GM23338 (cell line): ENCODE measurements at regions not wholly inside any gene's neighbourhood (a gene's known extent, or its start where the extent isn't known, plus 50 kb on each side); places are given as distances from the start of the nearest gene placed in this dataset.

Source experiments
- ATAC-seq: fragments of 200-7000 bp; cut with Tn5 transposase; 3 replicates; pipeline ENCODE4 v1.9.1; 2020
- DNase-seq: peaks from one replicate; pipeline ENCODE4 v3.0.0-alpha.2; 2015; ENCODE audit warnings: low spot score
- H2AFZ ChIP-seq: fragments of 200-600 bp; sonication (generic); 2 replicates; pipeline ENCODE4 v1.8.0; 2016; ENCODE audit warnings: antibody characterized with exemption, mild to moderate bottlenecking, moderate library complexity
- H3F3A ChIP-seq: fragments of 200-600 bp; sonication (generic); replicated peaks from 2 replicates; pipeline ENCODE4 v1.8.0; 2017; ENCODE audit warnings: antibody characterized with exemption, mixed run types, low read depth
- H3K27ac ChIP-seq: fragments of 200-600 bp; sonication (generic); 2 replicates; pipeline ENCODE4 v1.6.1; 2016; ENCODE audit warnings: low read depth
- H3K27me3 ChIP-seq: fragments of 200-600 bp; sonication (generic); 2 replicates; pipeline ENCODE4 v1.8.0; 2016; ENCODE audit warnings: mild to moderate bottlenecking, mixed run types, moderate library complexity; ENCODE audit not compliant: insufficient read depth
- H3K36me3 ChIP-seq: fragments of 200-600 bp; sonication (generic); 2 replicates; pipeline ENCODE4 v1.8.0; 2016; ENCODE audit warnings: mild to moderate bottlenecking; ENCODE audit not compliant: insufficient read depth
- H3K4me1 ChIP-seq: fragments of 200-600 bp; sonication (generic); 2 replicates; pipeline ENCODE4 v1.8.0; 2016; ENCODE audit warnings: mild to moderate bottlenecking, moderate library complexity; ENCODE audit not compliant: insufficient read depth
- H3K4me2 ChIP-seq: fragments of 200-600 bp; sonication (generic); 2 replicates; pipeline ENCODE4 v1.7.1; 2017; ENCODE audit warnings: mixed run types
- H3K4me3 ChIP-seq: fragments of 200-600 bp; sonication (generic); 2 replicates; pipeline ENCODE4 v1.6.1; 2016; ENCODE audit warnings: mixed run types
- H3K79me2 ChIP-seq: fragments of 200-600 bp; sonication (generic); replicated peaks from 2 replicates; pipeline ENCODE4 v1.8.0; 2017; ENCODE audit warnings: mild to moderate bottlenecking; ENCODE audit not compliant: insufficient read depth
- H3K9me2 ChIP-seq: fragments of 200-600 bp; sonication (generic); 2 replicates; pipeline ENCODE4 v1.8.0; 2017; ENCODE audit not compliant: insufficient read depth
- H4K20me1 ChIP-seq: fragments of 200-600 bp; sonication (generic); replicated peaks from 2 replicates; pipeline ENCODE4 v1.8.0; 2017; ENCODE audit warnings: mild to moderate bottlenecking; ENCODE audit not compliant: insufficient read depth
- H3K27ac Mint-ChIP-seq: 2 replicates; pipeline ENCODE4 v1.8.0; 2020; ENCODE audit warnings: inconsistent platforms, mild to moderate bottlenecking, moderate library complexity, mixed read lengths
- H3K27me3 Mint-ChIP-seq: 3 replicates; pipeline ENCODE4 v1.8.0; 2022; ENCODE audit warnings: low read depth, mild to moderate bottlenecking, moderate library complexity, mixed read lengths, inconsistent platforms; ENCODE audit not compliant: insufficient read depth, poor library complexity
- H3K36me3 Mint-ChIP-seq: 3 replicates; pipeline ENCODE4 v1.8.0; 2021; ENCODE audit warnings: low read depth, mild to moderate bottlenecking, inconsistent platforms, moderate library complexity, mixed read lengths
- H3K4me1 Mint-ChIP-seq: 3 replicates; pipeline ENCODE4 v1.8.0; 2020; ENCODE audit warnings: mild to moderate bottlenecking, inconsistent platforms, mixed read lengths
- H3K4me3 Mint-ChIP-seq: 3 replicates; pipeline ENCODE4 v1.8.0; 2021; ENCODE audit warnings: moderate library complexity, mild to moderate bottlenecking, inconsistent platforms, mixed read lengths
- H3K9me3 Mint-ChIP-seq: 3 replicates; pipeline ENCODE4 v1.8.0; 2020; ENCODE audit warnings: moderate library complexity, mild to moderate bottlenecking, inconsistent platforms, mixed read lengths
- CTCF ChIP-seq, 2 experiments: fragments of 200-600 bp in 1 of 2; sonication (generic) in 1 of 2; conservative IDR thresholded peaks; 2 replicates each; pipeline versions ENCODE4 v1.5.1 to v1.6.1; 2016 to 2017; ENCODE audit warnings: antibody characterized with exemption in 2 of 2, low read depth in 2 of 2, mild to moderate bottlenecking in 2 of 2, moderate library complexity in 1 of 2
- EZH2 ChIP-seq: fragments of 200-600 bp; sonication (generic); IDR thresholded peaks from one replicate; pipeline ENCODE4 v1.8.0; 2017; ENCODE audit warnings: antibody characterized with exemption, mild to moderate bottlenecking, low read depth; ENCODE audit not compliant: unreplicated experiment
- EZH2phosphoT487 ChIP-seq: fragments of 200-600 bp; sonication (generic); IDR thresholded peaks from one replicate; pipeline ENCODE4 v1.8.1; 2018; ENCODE audit warnings: antibody characterized with exemption; ENCODE audit not compliant: unreplicated experiment
- JUNB ChIP-seq: IDR thresholded peaks from one replicate; pipeline ENCODE4 v1.6.1; 2016; ENCODE audit warnings: antibody characterized with exemption; ENCODE audit not compliant: unreplicated experiment
- NANOG ChIP-seq: IDR thresholded peaks from 2 replicates; pipeline ENCODE4 v1.6.1; 2016; ENCODE audit warnings: antibody characterized with exemption, borderline replicate concordance
- POLR2AphosphoS5 ChIP-seq: IDR thresholded peaks from 2 replicates; pipeline ENCODE4 v1.6.1; 2016; ENCODE audit warnings: antibody characterized with exemption, low read depth
- REST ChIP-seq: IDR thresholded peaks from one replicate; pipeline ENCODE4 v1.6.1; 2018; ENCODE audit warnings: antibody characterized with exemption; ENCODE audit not compliant: unreplicated experiment
- STAT1 ChIP-seq: IDR thresholded peaks from one replicate; pipeline ENCODE4 v1.6.1; 2016; ENCODE audit warnings: antibody characterized with exemption; ENCODE audit not compliant: unreplicated experiment
- ZNF114 ChIP-seq: fragments of 250-450 bp; sonication (Bioruptor Pico); IDR thresholded peaks from 2 replicates; pipeline ENCODE4 v1.5.0; 2020; ENCODE audit warnings: mild to moderate bottlenecking, moderate library complexity
- ZNF331 ChIP-seq: fragments of 250-450 bp; sonication (Bioruptor Pico); IDR thresholded peaks from 2 replicates; pipeline ENCODE4 v1.5.0; 2020; ENCODE audit warnings: low read depth, mild to moderate bottlenecking, moderate library complexity

- no peaks in the 10 kb centered on the region for H3K36me3 ChIP-seq
- ATAC-seq (no peak), DNase-seq (no peak)
- no peak overlapping the region for H3K4me3 Mint-ChIP-seq
- TF ChIP-seq STAT1: no peak
- no peak for TF ChIP-seq REST
- no peak overlapping the region for H3K27ac ChIP-seq
- H4K20me1 ChIP-seq: no peaks in the 10 kb centered on the region
- H3K27me3 ChIP-seq: no peaks in the 10 kb centered on the region
- H3K4me1 Mint-ChIP-seq: no peaks in the 10 kb centered on the region
- no peak overlapping the region for H3K4me3 ChIP-seq
- no peak overlapping the region for H3K4me2 ChIP-seq
- no peaks in the 10 kb centered on the region for H3K79me2 ChIP-seq
- H2AFZ ChIP-seq: no peak overlapping the region
- peaks cover 2% of the 10 kb centered on the region for H3K27me3 Mint-ChIP-seq
- no peaks in the 10 kb centered on the region for H3K4me1 ChIP-seq
- no peaks in the 10 kb centered on the region for H3F3A ChIP-seq
- H3K9me2 ChIP-seq: no peaks in the 10 kb centered on the region
- peaks cover 27% of the 10 kb centered on the region for H3K36me3 Mint-ChIP-seq
- peaks cover 29% of the 10 kb centered on the region for H3K9me3 Mint-ChIP-seq
- H3K27ac Mint-ChIP-seq: no peak overlapping the region
Observed at GRCh38 chr4:187903700-187904099, 91.9 kb upstream of the ZFP42 start.

GRCh38 chr4:187908079-187908561, 87.5 kb upstream of the ZFP42 start:
- no peaks in the 10 kb centered on the region for H3K4me1 ChIP-seq
- no peak for TF ChIP-seq ZNF114
- TF ChIP-seq STAT1: no peak
- ATAC-seq: no peak
- Mint-ChIP-seq H3K4me1 (no peaks in the 10 kb centered on the region; the same call in 2 of the 3 replicates), H3K36me3 (peaks cover 1% of the 10 kb centered on the region; the same call in 1 of the 3 replicates), H3K9me3 (no peaks in the 10 kb centered on the region), H3K27ac (no peak overlapping the region), H3K4me3 (no peak overlapping the region), H3K27me3 (no peaks in the 10 kb centered on the region)
- H3K4me2 ChIP-seq: no peak overlapping the region
- H3K27me3 ChIP-seq: no peaks in the 10 kb centered on the region
- no peak overlapping the region for H3K27ac ChIP-seq
- DNase-seq: no peak
- H3K36me3 ChIP-seq: no peaks in the 10 kb centered on the region
- no peaks in the 10 kb centered on the region for H3K9me2 ChIP-seq
- H2AFZ ChIP-seq: peak overlapping the region; percentile 69; the same call in 1 of the 2 replicates
- no peaks in the 10 kb centered on the region for H3K79me2 ChIP-seq
- no peak overlapping the region for H3K4me3 ChIP-seq
- H4K20me1 ChIP-seq: no peaks in the 10 kb centered on the region
- H3F3A ChIP-seq: no peaks in the 10 kb centered on the region

- H3K4me3 Mint-ChIP-seq: no peak overlapping the region
- ATAC-seq (no peak), DNase-seq (no peak)
- Histone ChIP-seq H3K9me2 (no peaks in the 10 kb centered on the region; the same call in 1 of the 2 replicates), H3K4me1 (no peaks in the 10 kb centered on the region), H3K4me3 (no peak overlapping the region), H3K79me2 (no peaks in the 10 kb centered on the region), H4K20me1 (no peaks in the 10 kb centered on the region), H3K27ac (no peak overlapping the region), H3K27me3 (no peaks in the 10 kb centered on the region), H3K36me3 (no peaks in the 10 kb centered on the region), H3F3A (no peaks in the 10 kb centered on the region), H3K4me2 (no peak overlapping the region), H2AFZ (no peak overlapping the region)
- H3K36me3 Mint-ChIP-seq: no peaks in the 10 kb centered on the region
- no peaks in the 10 kb centered on the region for H3K27me3 Mint-ChIP-seq
- H3K27ac Mint-ChIP-seq: no peak overlapping the region
- H3K9me3 Mint-ChIP-seq: no peaks in the 10 kb centered on the region
- H3K4me1 Mint-ChIP-seq: no peaks in the 10 kb centered on the region; the same call in 2 of the 3 replicates
- TF ChIP-seq EZH2 (no peak), POLR2AphosphoS5 (no peak), NANOG (no peak), EZH2phosphoT487 (no peak), ZNF331 (CRISPR knock-in tag) (no peak), CTCF (conservative IDR thresholded peaks at IDR 0.05; ENCODE audit: low read depth in 2 of 2) (no peak), REST (no peak), JUNB (no peak)
Observed at GRCh38 chr4:187908731-187909130, 86.8 kb upstream of the ZFP42 start.
